GM12801 (cell line): ENCODE measurements at regions not wholly inside any gene's neighbourhood (a gene's known extent, or its start where the extent isn't known, plus 50 kb on each side); places are given as distances from the start of the nearest gene placed in this dataset.

Source experiments
- CTCF ChIP-seq: IDR thresholded peaks from one replicate; pipeline ENCODE4 v1.5.1; 2011; ENCODE audit warnings: control low read depth; ENCODE audit not compliant: insufficient read length; ENCODE audit errors: extremely low read depth

GRCh38 chr17:68148936-68149335, 98.9 kb upstream of the AMZ2 start:
- no peak for TF ChIP-seq CTCF

GRCh38 chr17:68152161-68152571, 95.7 kb upstream of the AMZ2 start:
- no peak for TF ChIP-seq CTCF

GRCh38 chr17:68155692-68156091, 92.2 kb upstream of the AMZ2 start:
- no peak for TF ChIP-seq CTCF

GRCh38 chr17:68161644-68162428, 86.0 kb upstream of the AMZ2 start:
- TF ChIP-seq CTCF, result no peak

GRCh38 chr17:68169840-68170239, 78.0 kb upstream of the AMZ2 start:
- TF ChIP-seq CTCF, result no peak

- TF ChIP-seq CTCF, result no peak
These were observed 77.6 kb upstream of the AMZ2 start for GRCh38 chr17:68170246-68170645.

- TF ChIP-seq CTCF, result peak; percentile 86
These were observed 75.3 kb upstream of the AMZ2 start for GRCh38 chr17:68172461-68172954.
